ENCODE measurements at regions not wholly inside any gene's neighbourhood (a gene's known extent, or its start where the extent isn't known, plus 50 kb on each side); places are given as distances from the start of the nearest gene placed in this dataset.
"Not testable (repeated sequence)": the region's sequence is repeated elsewhere in the genome, so short reads cannot be mapped to it uniquely, and the experiment has no call there.

- Histone ChIP-seq H3K27me3 (no peaks in the 10 kb centered on the region), H3K36me3 (no peaks in the 10 kb centered on the region), H3K9me3 (no peaks in the 10 kb centered on the region), H3K4me2 (no peak overlapping the region), H3K4me3 (no peak overlapping the region), H3K4me1 (no peaks in the 10 kb centered on the region), H3K27ac (no peak overlapping the region), H4K20me1 (no peaks in the 10 kb centered on the region), H3K9ac (no peak overlapping the region)
- no peak for TF ChIP-seq Cebpa-rat (IDR thresholded peaks at IDR 0.05)
Observed at GRCh38 chr13:104632736-104633135, 1566.5 kb upstream of the SLC10A2 start.

- Histone ChIP-seq H3K27ac (no peak overlapping the region), H3K4me1 (no peaks in the 10 kb centered on the region), H3K27me3 (no peaks in the 10 kb centered on the region), H3K36me3 (no peaks in the 10 kb centered on the region), H3K4me3 (no peak overlapping the region), H3K9ac (no peak overlapping the region), H4K20me1 (no peaks in the 10 kb centered on the region), H3K4me2 (no peak overlapping the region), H3K9me3 (no peaks in the 10 kb centered on the region)
- TF ChIP-seq Cebpa-rat (IDR thresholded peaks at IDR 0.05): no peak
Observed at GRCh38 chr13:104625201-104625600, 1559.0 kb upstream of the SLC10A2 start.

- Histone ChIP-seq H3K27ac (no peak overlapping the region), H3K4me3 (no peak overlapping the region), H3K4me1 (no peaks in the 10 kb centered on the region), H4K20me1 (no peaks in the 10 kb centered on the region), H3K27me3 (no peaks in the 10 kb centered on the region), H3K9ac (no peak overlapping the region), H3K36me3 (no peaks in the 10 kb centered on the region), H3K9me3 (peaks cover 7% of the 10 kb centered on the region; the same call in 1 of the 2 replicates), H3K4me2 (no peak overlapping the region)
- no peak for TF ChIP-seq Cebpa-rat (IDR thresholded peaks at IDR 0.05)
Observed at GRCh38 chr13:104616990-104617389, 1550.8 kb upstream of the SLC10A2 start.

GRCh38 chr13:104614361-104615145, 1548.3 kb upstream of the SLC10A2 start:
- no peak overlapping the region for H3K4me2 ChIP-seq
- H3K27me3 ChIP-seq: no peaks in the 10 kb centered on the region
- no peak for TF ChIP-seq Cebpa-rat (IDR thresholded peaks at IDR 0.05)

GRCh38 chr13:104608331-104608730, 1542.1 kb upstream of the SLC10A2 start:
- no peak for TF ChIP-seq Cebpa-rat (IDR thresholded peaks at IDR 0.05)
- Histone ChIP-seq H3K9ac (no peak overlapping the region), H3K27me3 (no peaks in the 10 kb centered on the region), H3K4me2 (no peak overlapping the region), H3K27ac (no peak overlapping the region), H3K9me3 (no peaks in the 10 kb centered on the region), H3K4me1 (no peaks in the 10 kb centered on the region), H3K36me3 (no peaks in the 10 kb centered on the region), H4K20me1 (no peaks in the 10 kb centered on the region), H3K4me3 (no peak overlapping the region)

More at GRCh38 chr13:104614361-104615145, 1548.3 kb upstream of the SLC10A2 start:
- H3K4me1 ChIP-seq: no peaks in the 10 kb centered on the region
- H3K36me3 ChIP-seq: no peaks in the 10 kb centered on the region
- no peak overlapping the region for H3K27ac ChIP-seq
- no peaks in the 10 kb centered on the region for H4K20me1 ChIP-seq
- H3K9me3 ChIP-seq: peaks cover 7% of the 10 kb centered on the region; the same call in 1 of the 2 replicates
- no peak overlapping the region for H3K9ac ChIP-seq
- H3K4me3 ChIP-seq: no peak overlapping the region

- not testable (repeated sequence) for H3K36me3 ChIP-seq, H3K9ac ChIP-seq, H3K4me2 ChIP-seq, H4K20me1 ChIP-seq, H3K9me3 ChIP-seq, H3K27me3 ChIP-seq, H3K27ac ChIP-seq, H3K4me1 ChIP-seq, H3K4me3 ChIP-seq
Observed at GRCh38 chr13:104605435-104605834, 1539.2 kb upstream of the SLC10A2 start.

- H3K27ac ChIP-seq: no peak overlapping the region
- no peaks in the 10 kb centered on the region for H4K20me1 ChIP-seq
Observed at GRCh38 chr13:104597546-104598180, 1531.4 kb upstream of the SLC10A2 start.

GRCh38 chr13:104595511-104595910, 1529.3 kb upstream of the SLC10A2 start:
- Histone ChIP-seq H3K4me2 (no peak overlapping the region), H3K4me1 (no peaks in the 10 kb centered on the region), H3K36me3 (no peaks in the 10 kb centered on the region), H3K27me3 (no peaks in the 10 kb centered on the region), H4K20me1 (no peaks in the 10 kb centered on the region), H3K9me3 (no peaks in the 10 kb centered on the region), H3K4me3 (no peak overlapping the region), H3K9ac (no peak overlapping the region), H3K27ac (no peak overlapping the region)
- TF ChIP-seq Cebpa-rat (IDR thresholded peaks at IDR 0.05): no peak

More at GRCh38 chr13:104597546-104598180, 1531.4 kb upstream of the SLC10A2 start:
- Histone ChIP-seq H3K4me1 (no peaks in the 10 kb centered on the region), H3K27me3 (no peaks in the 10 kb centered on the region), H3K9ac (no peak overlapping the region), H3K36me3 (no peaks in the 10 kb centered on the region), H3K4me3 (no peak overlapping the region), H3K9me3 (no peaks in the 10 kb centered on the region), H3K4me2 (no peak overlapping the region)
- TF ChIP-seq Cebpa-rat (IDR thresholded peaks at IDR 0.05): no peak

GRCh38 chr13:104594806-104595205, 1528.6 kb upstream of the SLC10A2 start:
- no peak for TF ChIP-seq Cebpa-rat (IDR thresholded peaks at IDR 0.05)
- Histone ChIP-seq H3K9me3 (no peaks in the 10 kb centered on the region), H3K4me3 (no peak overlapping the region), H3K4me1 (no peaks in the 10 kb centered on the region), H3K27ac (no peak overlapping the region), H3K36me3 (no peaks in the 10 kb centered on the region), H3K4me2 (no peak overlapping the region), H3K9ac (no peak overlapping the region), H4K20me1 (no peaks in the 10 kb centered on the region), H3K27me3 (no peaks in the 10 kb centered on the region)

- no peaks in the 10 kb centered on the region for H3K27me3 ChIP-seq
- H3K4me1 ChIP-seq: no peaks in the 10 kb centered on the region
- H3K9me3 ChIP-seq: no peaks in the 10 kb centered on the region
- no peak overlapping the region for H3K27ac ChIP-seq
- no peak overlapping the region for H3K4me2 ChIP-seq
- H3K9ac ChIP-seq: no peak overlapping the region
- H3K36me3 ChIP-seq: no peaks in the 10 kb centered on the region
- H4K20me1 ChIP-seq: no peaks in the 10 kb centered on the region
- H3K4me3 ChIP-seq: no peak overlapping the region
- TF ChIP-seq Cebpa-rat (IDR thresholded peaks at IDR 0.05): no peak
Observed at GRCh38 chr13:104593693-104594092, 1527.5 kb upstream of the SLC10A2 start.
